AG04450 (cell line): ENCODE measurements at regions not wholly inside any gene's neighbourhood (a gene's known extent, or its start where the extent isn't known, plus 50 kb on each side); places are given as distances from the start of the nearest gene placed in this dataset.

Experiments
- CTCF ChIA-PET: fragments of 300-600, 350-600 bp; formaldehyde crosslinking; extraction: SDS; loops from one replicate; lab custom pipeline; 2022; ENCODE audit warnings: antibody characterized with exemption, inconsistent platforms; lab: Charles Lee
- POLR2A ChIA-PET: fragments of 350-600 bp; formaldehyde crosslinking; extraction: SDS; loops from one replicate; lab custom pipeline; 2021; ENCODE audit warnings: antibody characterized with exemption, inconsistent platforms; lab: Yijun Ruan, JAX
- DNase-seq: peaks from one replicate; pipeline ENCODE4 v3.0.0-alpha.2; 2011; ENCODE audit warnings: low read depth, low spot score
- H3K27ac ChIP-seq: one replicate; pipeline ENCODE4 v1.5.1; 2012; ENCODE audit warnings: low read depth, low read length, control low read depth
- H3K27me3 ChIP-seq: one replicate; pipeline ENCODE4 v1.6.0; 2012; ENCODE audit warnings: low read length; ENCODE audit not compliant: control insufficient read depth, insufficient read depth
- H3K4me3 ChIP-seq: 2 replicates; pipeline ENCODE4 v1.5.1; 2011; ENCODE audit warnings: mild to moderate bottlenecking, low read depth, low read length, control low read depth
- H3K9me3 ChIP-seq: 2 replicates; pipeline ENCODE4 v1.5.1; 2012; ENCODE audit warnings: low read length; ENCODE audit not compliant: control insufficient read depth, insufficient read depth
- CTCF ChIP-seq: IDR thresholded peaks from 2 replicates; pipeline ENCODE4 v1.5.1; 2011; ENCODE audit warnings: low read depth, low read length, control low read depth, inconsistent platforms

DNA sequence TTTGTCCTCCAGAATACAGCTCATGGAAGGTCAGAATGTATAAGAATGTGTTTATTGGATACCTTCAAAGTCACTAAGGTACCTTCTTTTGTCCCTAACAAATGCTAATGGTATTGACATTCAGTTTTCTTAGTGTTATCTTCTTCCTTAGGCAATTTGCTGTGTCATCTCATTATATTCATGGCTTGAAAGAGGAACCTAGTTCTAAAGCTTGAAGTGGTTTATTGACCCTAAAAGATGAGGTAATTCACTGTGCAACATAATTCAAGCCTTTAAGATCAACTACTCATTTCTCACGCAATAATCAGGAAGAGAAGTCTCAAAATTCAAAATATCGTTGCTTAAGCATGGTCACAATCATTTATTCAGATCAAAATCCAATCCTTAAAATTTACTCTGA lies 342.7 kb upstream of the RIOK2 start:
- no peak for TF ChIP-seq CTCF
- ChIA-PET POLR2A (no interaction called here), CTCF (interaction anchor here (1.5 kb wide), 1 partner anchor 8 kb away, joined by 5 read pairs; no protein-coding TSS in a partner anchor)
- Histone ChIP-seq H3K27ac (no peak overlapping the region), H3K9me3 (no peaks in the 10 kb centered on the region), H3K27me3 (no peaks in the 10 kb centered on the region), H3K4me3 (no peak overlapping the region)
- no peak for DNase-seq

GRCh38 chr5:97528941-97529340 lies 345.9 kb upstream of the RIOK2 start:
- ChIA-PET CTCF (interaction anchor here (0.6 to 2.5 kb wide), 2 partner anchors 297 to 1339 kb away, joined by 3 to 12 read pairs; no protein-coding TSS in a partner anchor), POLR2A (no interaction called here)
- Histone ChIP-seq H3K4me3 (no peak overlapping the region), H3K27ac (no peak overlapping the region), H3K27me3 (no peaks in the 10 kb centered on the region), H3K9me3 (no peaks in the 10 kb centered on the region)
- no peak for TF ChIP-seq CTCF
- DNase-seq = peak; percentile 44

DNA sequence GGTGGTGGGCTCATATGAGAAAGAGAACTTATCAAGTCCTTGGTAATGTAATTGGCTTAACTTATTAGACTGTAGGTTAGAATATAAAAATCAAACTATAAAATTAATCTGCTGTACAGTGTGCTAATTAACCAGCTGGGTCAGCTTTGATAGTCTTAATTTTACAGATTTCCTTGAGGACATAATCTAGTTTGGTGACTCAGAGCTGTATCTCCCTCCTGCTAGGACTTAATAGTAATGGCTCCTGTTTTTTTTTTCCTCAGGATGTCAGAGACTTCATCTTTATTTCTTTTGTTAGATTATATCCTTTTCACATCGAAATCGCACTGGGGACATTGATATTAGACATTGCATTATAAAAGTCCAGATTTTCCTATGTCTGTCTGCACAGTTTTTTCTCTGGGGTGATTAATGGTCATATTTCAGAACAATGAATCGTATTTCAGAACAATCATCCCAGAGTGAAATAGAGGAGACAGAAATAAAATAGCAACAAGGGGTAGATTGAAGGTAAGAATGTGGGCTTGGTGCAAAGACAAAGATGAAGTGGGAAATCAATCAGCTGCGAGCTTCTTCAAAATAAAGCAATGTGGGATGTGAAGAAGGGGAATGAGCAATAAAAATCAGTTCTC lies 346.4 kb upstream of the RIOK2 start:
- Histone ChIP-seq H3K27ac (no peak overlapping the region), H3K9me3 (no peaks in the 10 kb centered on the region), H3K4me3 (no peak overlapping the region), H3K27me3 (no peaks in the 10 kb centered on the region)
- DNase-seq = no peak
- TF ChIP-seq CTCF = no peak
- CTCF ChIA-PET = interaction anchor here (0.6 to 2.5 kb wide), 2 partner anchors 298 to 1339 kb away, joined by 3 to 12 read pairs; no protein-coding TSS in a partner anchor
- POLR2A ChIA-PET = no interaction called here

DNA sequence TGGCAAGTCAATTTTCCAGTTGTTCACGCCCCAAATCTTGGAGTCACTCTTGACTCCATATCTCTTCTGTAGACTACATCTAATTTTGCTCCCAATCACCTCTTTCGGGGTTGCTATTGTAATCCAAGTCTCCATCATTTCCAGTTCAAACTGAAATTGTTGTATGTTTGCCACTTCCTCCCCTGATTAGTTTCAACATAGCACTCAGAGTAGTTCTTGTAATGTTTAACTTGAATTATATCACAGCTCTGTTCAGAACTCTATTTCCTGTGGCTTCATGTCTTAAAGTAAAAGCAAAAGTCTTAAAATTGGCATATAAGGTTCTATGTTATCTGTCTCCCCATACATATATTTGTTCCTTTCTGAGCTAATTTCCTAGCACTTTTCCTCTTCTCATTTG lies 348.5 kb upstream of the RIOK2 start:
- CTCF ChIA-PET = interaction anchor here (1.1 to 4.2 kb wide), 2 partner anchors 301 to 1241 kb away, joined by 3 to 58 read pairs; no protein-coding TSS in a partner anchor
- DNase-seq = no peak

More for the DNA sequence above, 348.5 kb upstream of the RIOK2 start:
- POLR2A ChIA-PET = no interaction called here
- TF ChIP-seq CTCF = no peak
- Histone ChIP-seq H3K4me3 (no peak overlapping the region), H3K27ac (no peak overlapping the region), H3K27me3 (no peaks in the 10 kb centered on the region), H3K9me3 (no peaks in the 10 kb centered on the region)
